ENCODE measurements at regions not wholly inside any gene's neighbourhood (a gene's known extent, or its start where the extent isn't known, plus 50 kb on each side); places are given as distances from the start of the nearest gene placed in this dataset.

DNA sequence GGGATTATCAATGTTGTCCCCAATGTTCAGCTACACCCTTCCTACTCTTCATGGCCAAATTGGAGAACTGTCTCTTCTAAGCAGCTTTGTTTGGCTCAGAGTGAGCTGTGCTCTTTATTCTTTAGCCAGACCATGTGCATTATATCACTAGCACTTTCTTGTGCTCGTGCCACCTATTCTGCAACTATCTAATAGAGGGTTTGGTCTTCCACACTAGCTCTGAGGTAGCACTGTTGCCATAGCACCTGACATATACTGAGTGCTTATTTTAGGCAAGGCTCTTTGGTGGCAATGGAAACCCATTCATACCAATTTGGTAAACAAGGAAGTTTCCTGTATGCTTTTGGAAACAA, 394.3 kb upstream of the C2CD4B start:
- Mint-ChIP-seq H3K27ac (ENCODE audit: unreplicated experiment) (no peak overlapping the region), H3K9me3 (ENCODE audit: low read depth) (no peaks in the 10 kb centered on the region), H3K4me1 (ENCODE audit: low read depth) (no peaks in the 10 kb centered on the region)

DNA sequence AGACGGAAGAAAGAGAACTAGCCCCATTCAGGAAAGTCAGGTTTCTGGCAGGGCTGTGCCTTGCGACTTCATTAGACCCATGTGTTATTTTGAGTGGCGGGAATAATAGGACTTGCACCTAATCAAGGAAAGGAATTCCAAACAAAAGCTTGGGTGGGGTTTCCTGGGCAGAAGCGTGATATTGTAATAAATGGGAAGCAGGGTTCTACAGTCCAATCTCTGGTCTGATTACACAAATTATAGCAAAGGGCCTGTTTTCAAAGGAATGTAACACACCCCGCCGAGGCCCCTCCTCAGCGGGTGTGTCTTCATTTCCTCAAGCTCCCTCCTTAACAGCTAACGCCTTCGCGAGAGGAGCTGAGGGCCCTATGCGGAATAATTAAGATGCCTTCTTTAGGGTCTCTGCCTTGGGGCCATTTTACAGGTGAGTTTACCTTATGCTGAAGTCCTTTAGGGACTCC, 396.0 kb upstream of the C2CD4B start:
- H3K4me3 Mint-ChIP-seq (ENCODE audit: unreplicated experiment), result no peak overlapping the region
- no peaks in the 10 kb centered on the region for H3K4me1 Mint-ChIP-seq (ENCODE audit: low read depth)
- no peak for DNase-seq (ENCODE audit: low spot score)
- H3K27ac Mint-ChIP-seq (ENCODE audit: unreplicated experiment), result no peak overlapping the region
- TF ChIP-seq, protein P1, sequence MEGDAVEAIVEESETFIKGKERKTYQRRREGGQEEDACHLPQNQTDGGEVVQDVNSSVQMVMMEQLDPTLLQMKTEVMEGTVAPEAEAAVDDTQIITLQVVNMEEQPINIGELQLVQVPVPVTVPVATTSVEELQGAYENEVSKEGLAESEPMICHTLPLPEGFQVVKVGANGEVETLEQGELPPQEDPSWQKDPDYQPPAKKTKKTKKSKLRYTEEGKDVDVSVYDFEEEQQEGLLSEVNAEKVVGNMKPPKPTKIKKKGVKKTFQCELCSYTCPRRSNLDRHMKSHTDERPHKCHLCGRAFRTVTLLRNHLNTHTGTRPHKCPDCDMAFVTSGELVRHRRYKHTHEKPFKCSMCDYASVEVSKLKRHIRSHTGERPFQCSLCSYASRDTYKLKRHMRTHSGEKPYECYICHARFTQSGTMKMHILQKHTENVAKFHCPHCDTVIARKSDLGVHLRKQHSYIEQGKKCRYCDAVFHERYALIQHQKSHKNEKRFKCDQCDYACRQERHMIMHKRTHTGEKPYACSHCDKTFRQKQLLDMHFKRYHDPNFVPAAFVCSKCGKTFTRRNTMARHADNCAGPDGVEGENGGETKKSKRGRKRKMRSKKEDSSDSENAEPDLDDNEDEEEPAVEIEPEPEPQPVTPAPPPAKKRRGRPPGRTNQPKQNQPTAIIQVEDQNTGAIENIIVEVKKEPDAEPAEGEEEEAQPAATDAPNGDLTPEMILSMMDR (IDR thresholded peaks at IDR 0.05), result no peak
- H3K27me3 Mint-ChIP-seq (ENCODE audit: low read depth), result no peaks in the 10 kb centered on the region
- no peaks in the 10 kb centered on the region for H3K9me3 Mint-ChIP-seq (ENCODE audit: low read depth)
- no peaks in the 10 kb centered on the region for H3K36me3 Mint-ChIP-seq (ENCODE audit: low read depth)

More for the DNA sequence above, 394.3 kb upstream of the C2CD4B start:
- DNase-seq (ENCODE audit: low spot score), result no peak
- H3K4me3 Mint-ChIP-seq (ENCODE audit: unreplicated experiment), result no peak overlapping the region
- TF ChIP-seq, protein P1 (IDR thresholded peaks at IDR 0.05), result no peak
- H3K27me3 Mint-ChIP-seq (ENCODE audit: low read depth), result no peaks in the 10 kb centered on the region
- no peaks in the 10 kb centered on the region for H3K36me3 Mint-ChIP-seq (ENCODE audit: low read depth)

DNA sequence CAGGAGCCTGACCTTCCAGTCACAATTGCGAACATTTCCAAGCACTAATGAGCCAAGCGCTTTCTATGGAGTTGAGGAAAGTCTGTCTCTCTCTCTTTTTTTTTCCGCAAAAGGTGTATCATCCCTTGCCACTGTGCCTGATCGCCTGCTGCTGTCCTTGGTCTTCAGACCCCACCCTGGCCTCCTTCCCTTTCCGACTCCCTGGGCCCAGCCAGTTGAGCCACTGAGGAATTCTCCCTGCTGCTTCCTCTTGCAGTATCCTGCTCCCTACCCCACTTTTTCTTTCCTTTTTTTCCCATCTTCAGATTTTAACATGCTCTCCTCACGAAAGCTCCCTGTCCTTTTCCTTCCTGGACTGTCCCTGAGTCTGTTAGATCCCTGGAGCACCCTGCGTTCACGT, 396.5 kb upstream of the C2CD4B start:
- H3K27ac Mint-ChIP-seq (ENCODE audit: unreplicated experiment), result no peak overlapping the region
- H3K27me3 Mint-ChIP-seq (ENCODE audit: low read depth), result no peaks in the 10 kb centered on the region
- H3K36me3 Mint-ChIP-seq (ENCODE audit: low read depth), result no peaks in the 10 kb centered on the region
- no peak for DNase-seq (ENCODE audit: low spot score)
- H3K4me3 Mint-ChIP-seq (ENCODE audit: unreplicated experiment), result no peak overlapping the region
- H3K4me1 Mint-ChIP-seq (ENCODE audit: low read depth), result no peaks in the 10 kb centered on the region
- TF ChIP-seq, protein P1 (IDR thresholded peaks at IDR 0.05), result no peak
- H3K9me3 Mint-ChIP-seq (ENCODE audit: low read depth), result no peaks in the 10 kb centered on the region

DNA sequence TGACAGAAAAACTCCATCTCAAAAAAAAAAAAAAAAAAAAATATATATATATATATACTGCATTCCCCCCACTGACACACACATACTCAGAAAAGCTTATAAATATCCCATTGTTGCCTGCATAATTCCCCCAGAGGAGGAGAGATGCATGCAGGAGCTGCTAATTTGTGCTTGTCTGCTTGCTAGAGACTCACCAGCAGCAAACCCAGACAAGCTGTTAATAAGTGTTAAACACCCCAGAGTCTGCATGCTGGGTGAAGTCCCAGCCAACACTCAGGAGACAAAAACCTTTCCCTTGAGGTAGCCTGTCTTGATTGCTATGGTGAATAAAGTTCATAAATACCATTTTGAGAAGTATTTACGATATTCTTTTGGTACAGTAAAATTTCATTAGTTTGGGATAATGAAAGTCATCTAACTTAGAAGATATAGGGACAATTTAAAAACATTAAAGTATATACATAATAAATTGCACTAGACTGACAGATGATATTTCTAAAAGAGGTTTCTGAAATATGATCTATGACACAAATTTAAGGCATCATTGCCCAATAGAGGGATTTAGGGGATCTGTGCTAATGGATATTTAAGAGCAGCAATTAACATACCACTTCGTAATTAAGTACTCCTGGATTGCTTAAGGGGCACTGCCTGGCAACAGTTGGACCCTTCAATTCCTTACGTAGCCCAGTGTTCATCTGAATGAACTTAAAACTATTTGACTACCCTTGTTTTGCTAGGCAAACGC, 400.0 kb upstream of the C2CD4B start:
- no peaks in the 10 kb centered on the region for H3K27me3 Mint-ChIP-seq (ENCODE audit: low read depth)
- no peaks in the 10 kb centered on the region for H3K36me3 Mint-ChIP-seq (ENCODE audit: low read depth)
- no peak overlapping the region for H3K27ac Mint-ChIP-seq (ENCODE audit: unreplicated experiment)
- no peaks in the 10 kb centered on the region for H3K9me3 Mint-ChIP-seq (ENCODE audit: low read depth)
- H3K4me1 Mint-ChIP-seq (ENCODE audit: low read depth), result peaks cover 9% of the 10 kb centered on the region
- TF ChIP-seq, protein P1 (IDR thresholded peaks at IDR 0.05), result no peak
- DNase-seq (ENCODE audit: low spot score), result no peak
- H3K4me3 Mint-ChIP-seq (ENCODE audit: unreplicated experiment), result no peak overlapping the region

DNA sequence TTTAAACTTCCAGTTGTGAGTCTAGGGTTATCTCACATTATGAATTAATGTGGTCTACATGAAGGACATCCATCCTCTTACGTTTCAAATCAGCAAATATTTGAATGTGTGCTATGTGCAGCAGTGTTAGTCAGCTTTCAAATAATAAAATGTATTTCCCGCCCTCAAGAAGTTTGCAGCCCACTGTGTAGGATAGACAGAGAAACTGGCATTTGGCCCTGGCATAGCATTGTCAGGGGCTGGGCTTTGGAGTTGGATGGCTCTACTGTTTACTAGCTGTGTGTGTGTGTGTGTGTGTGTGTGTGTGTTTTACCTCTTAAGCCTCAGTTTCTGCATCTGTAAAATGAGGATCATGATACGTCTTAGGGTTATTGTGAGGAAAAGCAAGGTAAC, 400.5 kb upstream of the C2CD4B start:
- Mint-ChIP-seq H3K9me3 (ENCODE audit: low read depth) (no peaks in the 10 kb centered on the region), H3K27me3 (ENCODE audit: low read depth) (no peaks in the 10 kb centered on the region), H3K27ac (ENCODE audit: unreplicated experiment) (no peak overlapping the region), H3K36me3 (ENCODE audit: low read depth) (no peaks in the 10 kb centered on the region), H3K4me3 (ENCODE audit: unreplicated experiment) (no peak overlapping the region), H3K4me1 (ENCODE audit: low read depth) (peaks cover 14% of the 10 kb centered on the region)
- TF ChIP-seq, protein P1 (IDR thresholded peaks at IDR 0.05), result no peak
- DNase-seq (ENCODE audit: low spot score), result no peak

Data from chondrocyte (in vitro differentiated cells).